ENCODE measurements at regions not wholly inside any gene's neighbourhood (a gene's known extent, or its start where the extent isn't known, plus 50 kb on each side); places are given as distances from the start of the nearest gene placed in this dataset.

DNA sequence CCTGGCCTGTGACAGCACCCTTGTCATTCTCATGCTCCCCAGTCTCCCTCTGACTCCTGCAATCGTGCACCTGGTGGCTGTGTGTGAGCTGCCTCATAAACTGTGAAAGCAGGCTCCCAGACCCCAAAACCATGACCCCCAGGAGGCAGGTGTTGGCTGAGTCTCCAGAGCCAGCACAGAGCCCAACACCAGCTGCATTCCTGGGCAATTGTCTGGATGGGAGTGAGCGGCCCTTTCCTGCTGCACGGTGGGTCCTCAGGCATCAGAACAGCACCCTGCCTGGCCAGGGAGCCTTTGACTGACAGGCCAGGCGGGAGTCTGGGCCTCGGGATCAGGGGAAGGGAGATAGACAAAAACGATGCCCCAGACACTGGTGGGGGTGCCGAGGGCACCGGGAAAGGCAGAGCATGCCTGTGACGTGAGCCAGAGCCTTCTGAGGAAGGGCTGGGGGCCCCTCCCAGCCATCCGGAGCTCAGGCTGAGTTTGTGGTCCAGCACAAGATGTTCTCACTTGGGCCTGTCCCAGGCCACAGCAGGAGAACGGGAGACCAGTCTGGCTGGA, 135.1 kb upstream of the GPC1 start:
- DNase-seq = no peak

DNA sequence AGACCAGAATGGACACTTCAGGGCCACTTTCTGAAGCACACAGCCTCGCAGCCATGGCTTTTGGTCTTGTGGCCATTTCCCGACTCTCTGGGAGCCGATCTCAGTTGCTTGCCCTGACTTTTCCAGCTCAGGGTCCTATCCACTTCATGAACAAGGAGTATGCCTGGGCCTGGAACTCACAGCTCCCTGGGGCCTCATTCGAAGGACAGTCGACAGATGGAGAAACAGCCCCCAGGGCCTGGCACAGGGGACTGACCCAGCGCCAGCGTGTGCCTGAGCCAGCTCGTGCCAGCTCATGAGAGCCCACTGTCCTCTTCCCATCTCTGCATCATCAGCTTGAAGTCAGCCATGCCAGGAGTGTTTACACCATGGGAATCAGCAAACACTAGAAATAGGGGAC, 134.6 kb upstream of the GPC1 start:
- DNase-seq = no peak

DNA sequence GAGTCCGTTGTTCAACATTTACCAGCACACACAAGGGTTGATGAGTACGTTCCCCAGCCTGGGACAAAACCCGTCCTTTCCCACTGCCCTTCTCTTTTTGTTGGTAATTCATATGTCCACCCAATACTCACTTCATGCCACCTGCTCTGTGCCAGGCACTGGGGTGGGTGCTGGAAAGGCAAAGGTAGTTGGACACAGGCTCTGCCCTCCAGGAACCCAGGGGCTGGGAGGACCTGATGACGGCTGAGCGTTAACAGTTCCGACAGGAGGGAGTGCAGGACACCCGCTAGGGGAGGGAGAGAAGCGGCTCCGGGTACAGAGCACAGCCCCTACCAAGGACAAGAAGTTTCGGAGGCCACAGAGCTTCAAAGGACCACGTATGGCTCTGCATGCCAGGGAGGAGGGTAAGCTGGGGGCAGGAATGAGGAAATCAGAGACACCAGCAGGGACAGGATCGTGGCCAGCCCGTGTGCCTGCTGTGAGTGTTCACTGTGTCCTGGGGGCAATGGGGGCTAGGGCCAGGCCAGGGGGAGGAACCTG, 134.1 kb upstream of the GPC1 start:
- no peak for DNase-seq

DNA sequence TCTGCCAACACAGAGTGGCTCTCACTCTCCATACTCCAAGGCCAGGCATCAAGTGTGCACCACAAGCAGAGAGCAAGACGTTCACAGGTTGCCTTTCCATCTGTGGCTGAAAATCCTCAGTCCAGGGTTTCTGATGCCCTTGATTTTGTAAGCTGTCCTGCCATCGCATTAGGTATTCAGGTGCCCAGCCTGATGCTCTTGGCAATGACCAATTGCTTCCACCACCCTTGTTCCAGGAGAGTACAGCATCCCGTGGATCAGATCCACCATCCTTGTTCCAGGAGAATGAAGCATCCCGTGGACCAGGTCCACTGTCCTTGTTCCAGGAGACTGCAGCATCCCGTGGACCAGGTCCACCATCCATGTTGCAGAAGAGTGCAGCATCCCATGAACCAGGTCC, 133.4 kb upstream of the GPC1 start:
- DNase-seq = no peak

DNA sequence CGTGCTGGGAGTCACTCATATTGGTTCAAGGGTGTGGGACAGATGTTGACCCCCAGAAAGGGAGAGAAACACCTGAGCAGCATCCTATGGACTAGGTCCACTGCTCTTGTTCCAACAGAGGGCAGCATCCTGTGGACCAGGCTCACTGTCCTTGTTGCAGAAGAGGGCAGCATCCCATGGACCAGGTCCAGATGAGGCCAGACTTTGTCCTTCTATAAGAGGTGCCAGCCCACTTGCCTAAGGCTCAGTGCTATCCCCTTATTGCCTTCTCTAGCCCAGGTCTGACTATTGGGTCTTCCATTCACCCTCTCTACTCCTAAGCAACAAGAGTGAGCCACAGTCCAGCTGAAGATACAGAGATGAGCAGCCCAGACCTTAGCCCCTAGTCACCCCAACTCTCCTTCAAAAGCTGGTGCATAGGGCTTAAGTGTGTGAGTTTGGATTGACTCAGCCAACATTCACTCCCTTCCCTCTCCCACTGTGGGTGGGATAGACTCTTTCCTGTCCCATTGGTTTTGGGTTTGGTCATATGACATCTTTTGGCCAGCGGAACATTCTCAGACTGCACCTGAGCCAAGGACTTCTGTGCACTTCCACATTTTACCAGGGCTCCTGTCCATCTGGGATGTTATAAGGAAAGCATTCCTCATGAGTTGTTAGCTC, 132.4 kb upstream of the GPC1 start:
- no peak for DNase-seq

DNA sequence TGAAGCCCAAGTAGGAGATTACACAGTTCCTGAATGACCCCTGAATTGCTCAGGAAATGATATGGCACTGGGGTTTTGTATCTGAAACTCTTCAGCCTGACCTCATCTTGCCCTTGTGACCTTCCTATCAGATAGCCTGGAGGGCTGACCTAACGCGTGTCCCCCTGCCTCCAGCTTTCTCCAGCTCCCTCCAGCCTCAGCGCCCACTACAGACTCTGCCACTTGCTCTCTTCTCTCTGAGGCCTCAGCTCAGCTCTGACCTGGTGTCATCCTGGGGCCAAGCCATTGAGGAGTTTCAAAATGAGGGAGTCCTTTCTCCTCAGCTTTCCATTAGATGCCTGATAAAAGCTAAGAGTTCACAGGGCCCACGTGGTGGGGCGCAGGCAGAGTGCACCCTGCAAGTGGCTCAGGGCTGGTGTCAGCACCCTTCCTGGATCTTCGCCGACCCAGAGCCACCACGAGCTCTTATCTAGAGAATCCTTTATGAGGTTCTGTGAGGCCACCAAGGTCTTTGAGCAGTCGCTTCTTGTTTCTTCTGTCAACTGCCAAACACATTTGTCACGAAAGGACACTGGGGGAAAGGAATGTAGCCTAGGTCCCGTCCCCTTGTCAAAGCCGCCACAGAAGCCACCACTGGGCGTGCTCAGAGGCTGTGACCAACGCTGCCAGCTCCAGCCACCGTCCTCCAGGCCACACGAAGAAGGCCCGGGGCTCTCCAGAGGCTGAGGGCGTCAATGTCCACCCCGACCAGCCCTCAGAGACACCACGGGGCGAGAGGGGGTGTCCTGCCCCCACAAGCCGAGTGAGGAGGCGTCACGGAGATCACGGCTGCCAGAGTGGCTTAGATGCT, 131.3 kb upstream of the GPC1 start:
- DNase-seq = no peak

DNA sequence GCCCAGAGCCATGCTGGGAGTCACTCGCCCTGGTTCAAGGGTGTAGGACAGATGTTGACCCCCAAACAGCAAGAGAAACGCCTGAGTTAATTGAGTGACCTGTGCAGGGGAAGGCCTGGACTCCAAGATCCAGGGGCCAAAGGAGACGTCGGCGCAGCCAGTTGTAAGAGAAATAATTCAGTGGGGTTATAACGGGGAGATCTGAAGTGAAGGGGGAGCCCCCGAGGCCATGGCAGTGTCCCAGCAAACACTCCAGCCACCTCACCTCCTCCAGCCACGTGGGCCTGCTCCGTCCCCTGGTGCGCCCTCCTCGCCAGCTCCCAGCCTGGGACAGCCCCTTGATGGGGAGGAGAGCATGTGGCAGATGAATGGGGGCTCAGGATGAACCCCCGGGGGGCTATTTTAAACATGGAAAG, 130.7 kb upstream of the GPC1 start:
- no peak for DNase-seq

DNA sequence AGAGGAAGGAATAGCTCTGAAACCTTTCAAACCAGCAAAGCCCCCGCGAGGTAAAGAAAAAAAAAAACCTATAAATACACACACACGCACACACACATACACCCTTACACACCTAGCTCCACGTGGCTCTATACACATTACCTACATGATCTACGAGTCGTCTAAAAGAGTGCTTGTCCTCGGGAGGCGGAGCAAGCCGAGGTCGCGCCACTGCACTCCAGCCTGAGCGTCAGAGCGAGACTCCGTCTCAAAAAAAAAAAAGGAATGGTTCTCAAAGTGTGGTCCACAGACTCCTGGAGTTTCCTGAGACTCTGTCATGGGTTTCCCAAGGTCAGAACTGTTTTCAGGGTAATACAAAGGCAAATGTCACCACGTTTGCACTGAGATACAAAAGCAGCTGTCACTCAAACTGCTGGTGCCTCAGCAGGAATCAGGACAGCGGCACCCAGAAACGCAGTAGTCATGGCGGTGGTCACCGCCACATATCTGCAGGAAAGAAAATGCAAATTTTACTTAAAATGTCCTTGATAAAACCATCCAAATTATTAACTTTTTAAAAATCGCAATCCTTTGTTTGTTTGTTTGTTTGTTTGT, 130.0 kb upstream of the GPC1 start:
- no peak for DNase-seq

DNA sequence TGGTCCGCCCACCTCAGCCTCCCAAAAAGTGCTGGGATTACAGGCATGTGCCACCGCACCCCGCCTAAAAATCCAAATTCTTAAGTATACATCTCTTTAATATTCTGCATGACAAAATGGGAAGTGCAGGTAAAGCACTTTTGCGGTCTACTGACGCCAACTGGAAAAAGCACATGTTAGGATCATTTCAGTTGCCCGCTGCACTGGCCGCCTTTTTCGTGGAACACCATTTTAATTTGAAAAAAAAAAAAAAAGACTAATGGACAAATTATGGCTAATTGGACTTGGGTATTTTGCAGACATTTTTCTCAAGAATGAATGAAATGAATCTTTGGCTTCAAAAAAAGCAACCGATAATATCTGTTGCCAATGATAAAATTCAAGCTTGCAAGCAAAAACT, 129.3 kb upstream of the GPC1 start:
- DNase-seq = no peak

DNA sequence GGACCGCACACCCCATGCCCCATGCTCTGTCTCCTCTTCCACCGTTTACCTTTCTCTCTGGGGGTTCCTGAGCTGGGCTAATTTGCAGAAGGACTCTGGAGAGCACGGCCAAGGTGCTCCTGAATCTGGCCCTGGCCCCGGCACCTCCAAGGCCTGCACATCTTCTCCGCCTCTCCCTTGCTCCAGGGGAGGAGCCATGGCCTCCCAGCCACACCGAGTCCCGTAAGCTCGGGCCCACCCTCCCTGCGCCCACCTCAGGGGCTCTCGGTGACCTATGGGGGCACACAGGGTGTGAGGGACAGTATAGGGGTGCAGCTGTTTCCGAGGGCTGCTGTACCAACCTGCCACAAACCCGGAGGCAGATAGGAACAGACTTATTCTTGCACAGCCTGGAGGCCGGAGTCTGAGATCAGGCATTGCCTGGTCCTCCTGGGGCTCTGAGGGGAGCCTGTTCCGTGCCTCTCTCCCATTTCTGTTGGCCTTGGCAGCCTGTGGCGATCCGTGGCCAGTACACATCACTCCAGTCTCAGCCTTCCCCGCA, 127.3 kb upstream of the GPC1 start:
- no peak for DNase-seq

DNA sequence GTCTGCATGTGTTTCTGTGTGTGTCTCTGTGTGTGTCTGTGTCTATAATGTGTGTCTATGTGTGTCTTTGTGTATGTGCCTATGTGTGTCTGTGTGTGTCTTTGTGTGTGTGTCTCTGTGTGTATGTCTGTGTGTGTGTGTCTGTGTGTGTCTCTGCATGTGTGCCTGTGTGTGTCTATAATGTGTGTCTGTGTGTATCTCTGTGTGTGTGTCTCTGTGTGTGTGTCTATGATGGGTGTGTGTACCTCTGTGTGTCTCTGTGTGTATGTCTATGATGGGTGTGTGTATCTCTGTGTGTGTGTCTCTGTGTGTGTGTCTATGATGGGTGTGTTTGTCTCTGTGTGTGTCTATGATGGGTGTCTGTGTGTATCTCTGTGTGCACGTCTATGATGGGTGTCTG, 126.2 kb upstream of the GPC1 start:
- no peak for DNase-seq

DNA sequence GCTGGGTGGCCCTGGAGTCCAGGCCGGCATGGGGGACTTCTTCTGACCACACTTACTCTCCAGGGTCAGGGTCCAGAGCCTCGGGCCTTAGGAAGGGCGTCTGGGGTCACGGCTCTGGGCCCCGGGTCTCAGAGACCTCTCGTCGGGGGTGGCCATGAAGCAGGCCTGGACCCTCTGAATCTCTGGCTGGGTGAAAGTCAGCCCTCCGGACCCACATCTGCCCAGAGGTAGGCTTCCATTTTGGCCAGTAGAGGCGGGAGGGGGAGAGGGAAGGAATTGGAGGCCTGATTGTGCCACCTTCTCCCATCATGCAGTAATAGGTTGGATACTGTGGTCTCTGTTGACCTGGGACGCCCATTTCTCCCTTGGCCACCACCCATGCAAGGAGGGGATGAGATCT, 125.3 kb upstream of the GPC1 start:
- DNase-seq = no peak

DNA sequence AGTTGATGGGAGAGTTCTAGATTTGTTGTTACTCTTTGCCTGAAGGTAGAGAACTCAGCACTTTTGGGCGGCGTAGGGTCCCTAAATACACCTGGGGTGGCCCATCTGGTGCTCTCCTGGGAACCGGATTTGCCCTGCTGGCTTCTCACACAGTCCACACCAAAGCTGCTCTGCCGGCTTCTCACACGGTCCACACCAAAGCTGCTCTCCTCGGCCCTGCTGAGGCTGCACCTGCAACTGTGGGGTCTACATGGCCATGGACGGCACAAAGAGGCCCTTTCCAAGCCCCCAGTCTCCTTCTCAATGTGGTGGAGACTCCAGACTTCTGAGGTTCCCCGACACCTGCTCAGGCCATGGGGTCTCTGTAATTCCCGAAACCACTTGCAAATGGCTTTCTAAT, 124.8 kb upstream of the GPC1 start:
- no peak for DNase-seq

DNA sequence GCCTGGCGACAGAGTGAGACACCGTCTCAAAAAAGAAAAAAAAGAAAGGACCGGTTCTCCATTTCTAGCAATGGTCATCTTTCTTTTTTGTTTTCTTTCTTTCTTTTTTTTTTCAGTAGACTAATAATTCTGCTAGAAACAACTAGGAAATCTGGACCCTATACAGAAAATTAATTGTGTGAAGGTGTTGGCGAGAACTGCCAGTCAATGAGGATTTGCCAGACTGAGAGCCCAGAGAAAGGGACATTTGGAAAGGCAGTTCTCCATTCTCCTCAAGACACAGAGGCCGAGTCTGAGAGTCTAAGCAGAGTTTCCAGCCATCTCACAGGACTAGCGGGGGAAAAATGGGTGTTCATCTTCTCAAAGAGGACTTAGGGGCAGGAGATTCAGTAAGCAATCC, 123.6 kb upstream of the GPC1 start:
- no peak for DNase-seq

DNA sequence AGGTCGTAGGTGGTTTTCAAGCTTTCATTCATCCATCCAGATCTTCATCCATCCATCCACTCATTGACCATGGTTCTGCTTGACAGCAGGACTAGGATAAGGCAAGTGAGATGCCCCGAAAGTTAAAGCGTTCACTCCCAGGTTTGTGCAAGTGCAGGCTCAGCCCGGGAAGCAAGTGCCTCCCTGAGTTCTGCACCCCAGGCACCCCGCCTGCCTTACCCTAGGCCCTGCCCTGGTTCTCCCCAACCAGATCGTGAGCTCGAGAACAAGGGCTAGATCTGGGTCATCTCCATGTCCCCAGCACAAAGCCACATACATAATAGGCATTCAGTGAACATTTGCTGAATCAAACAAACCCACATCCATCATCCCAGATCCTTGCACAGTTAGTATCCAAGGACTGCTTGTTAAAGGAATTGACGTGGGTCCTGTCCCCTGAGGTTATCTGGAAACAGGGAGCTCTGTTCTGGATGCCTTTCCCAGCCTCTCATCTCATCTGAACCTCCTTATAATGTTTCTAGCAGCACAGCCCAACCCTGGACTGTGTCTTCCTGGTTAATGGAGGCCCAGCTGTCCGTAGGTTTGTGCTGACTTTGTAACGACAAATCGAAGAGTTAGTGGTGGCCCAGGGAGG, 116.1 kb upstream of the GPC1 start:
- no peak for DNase-seq

DNA sequence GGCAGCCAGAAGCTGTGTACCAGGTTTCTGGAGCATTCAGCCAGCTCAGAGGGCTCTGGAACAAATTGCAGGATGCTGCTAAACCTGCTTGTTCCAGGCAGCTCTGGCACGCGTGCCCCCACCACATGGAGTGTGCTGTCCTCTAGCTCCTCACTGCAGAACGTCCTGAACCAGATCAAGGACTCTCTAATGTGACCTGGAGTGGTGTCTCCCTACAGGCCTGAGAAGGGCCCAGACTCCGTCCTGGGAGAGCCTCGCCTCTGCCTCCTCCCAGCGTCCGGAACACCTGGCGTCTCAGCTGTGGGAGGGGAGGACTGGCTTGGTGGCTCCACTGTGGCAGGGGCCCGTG, 115.6 kb upstream of the GPC1 start:
- no peak for DNase-seq

DNA sequence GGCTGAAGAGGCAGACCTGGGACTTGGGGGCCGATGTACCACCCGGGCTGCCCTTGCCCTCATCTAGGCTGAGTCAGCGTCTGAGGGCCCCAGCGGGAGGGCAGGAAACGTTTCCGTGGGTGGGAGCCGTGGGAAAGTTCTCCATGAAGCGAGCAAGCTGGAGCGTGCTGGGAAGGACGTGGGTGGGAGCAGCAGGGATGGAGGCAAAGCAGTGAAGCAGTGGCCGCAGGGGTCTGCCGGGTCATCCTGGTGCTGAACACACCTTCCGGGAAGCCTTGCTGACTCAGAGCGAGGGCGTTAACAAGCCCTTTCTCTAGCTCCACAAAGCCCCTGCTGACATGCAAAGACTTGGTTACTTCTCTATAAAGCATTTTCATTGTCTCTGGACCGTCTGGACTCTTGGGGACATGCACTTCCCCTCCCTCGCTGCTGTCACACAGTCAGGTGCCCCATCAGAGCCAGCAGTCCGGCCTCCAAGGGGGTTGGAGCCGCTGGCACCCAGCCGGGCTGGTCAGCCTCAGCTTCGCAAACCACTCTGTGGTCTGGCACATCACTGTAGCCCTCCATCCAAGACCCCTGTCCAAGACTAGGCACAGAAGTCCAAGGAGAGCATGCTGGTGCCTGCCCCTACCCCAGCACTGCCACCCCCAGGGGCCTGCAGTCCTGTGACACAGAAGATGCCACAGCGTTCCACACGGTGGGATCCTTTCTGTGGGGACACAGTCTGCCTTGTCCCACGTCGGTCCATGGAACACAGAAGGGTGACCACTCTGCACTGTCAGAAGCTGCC, 115.1 kb upstream of the GPC1 start:
- DNase-seq = no peak

DNA sequence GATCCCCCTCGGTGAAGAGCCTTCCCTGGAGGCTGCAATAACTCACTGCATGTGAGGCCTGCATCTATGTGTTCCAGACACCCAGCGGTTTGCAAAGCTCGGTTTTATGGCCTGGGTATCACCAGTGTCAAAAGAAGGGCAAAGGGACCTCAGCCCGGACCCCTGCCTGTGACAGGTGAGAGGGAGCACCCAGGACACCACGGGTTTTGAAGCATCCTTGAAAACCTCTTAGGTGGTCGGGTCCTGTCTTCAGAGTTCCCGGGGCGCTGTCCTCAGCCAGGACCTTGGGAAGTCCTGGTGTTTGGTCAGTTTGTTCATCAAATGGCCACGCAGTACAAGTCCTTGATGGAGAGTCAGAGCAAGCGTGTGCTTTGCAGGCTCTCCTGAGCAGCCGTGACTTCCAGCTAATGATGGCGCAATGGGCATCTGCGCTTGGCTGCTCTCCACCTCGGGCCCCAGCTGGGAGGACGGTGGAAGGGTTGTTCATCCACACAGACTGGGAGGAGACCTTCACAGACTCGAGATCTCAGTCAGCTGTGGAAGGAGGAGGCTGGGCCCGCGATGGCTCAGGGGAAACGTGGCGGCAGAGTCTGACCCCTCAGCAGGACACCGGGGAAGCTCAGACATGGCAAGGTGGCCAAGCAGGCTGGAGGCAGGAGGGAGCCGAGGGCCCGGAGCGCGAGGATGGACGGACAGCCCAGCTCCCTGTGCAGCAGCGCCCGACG, 113.1 kb upstream of the GPC1 start:
- no peak for DNase-seq

DNA sequence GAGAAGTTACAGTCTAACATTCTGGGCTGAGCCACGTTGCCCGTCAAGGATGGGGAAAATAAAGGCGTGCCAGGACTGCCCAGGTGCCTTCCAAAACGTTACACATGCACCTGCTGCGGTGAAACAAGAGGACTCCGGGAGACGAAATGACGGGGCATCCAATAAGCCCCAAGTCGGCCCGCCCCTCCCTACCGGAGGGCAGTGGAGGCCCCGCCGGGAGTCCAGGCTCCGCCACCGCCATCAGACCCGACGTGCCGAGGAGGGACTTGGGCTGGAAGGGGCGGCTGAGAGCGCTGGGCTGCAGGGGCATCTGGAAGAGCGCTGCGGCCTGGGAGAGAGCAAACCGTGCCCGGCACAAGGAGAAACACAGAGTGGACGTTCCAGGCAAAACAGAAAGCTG, 112.5 kb upstream of the GPC1 start:
- no peak for DNase-seq

DNA sequence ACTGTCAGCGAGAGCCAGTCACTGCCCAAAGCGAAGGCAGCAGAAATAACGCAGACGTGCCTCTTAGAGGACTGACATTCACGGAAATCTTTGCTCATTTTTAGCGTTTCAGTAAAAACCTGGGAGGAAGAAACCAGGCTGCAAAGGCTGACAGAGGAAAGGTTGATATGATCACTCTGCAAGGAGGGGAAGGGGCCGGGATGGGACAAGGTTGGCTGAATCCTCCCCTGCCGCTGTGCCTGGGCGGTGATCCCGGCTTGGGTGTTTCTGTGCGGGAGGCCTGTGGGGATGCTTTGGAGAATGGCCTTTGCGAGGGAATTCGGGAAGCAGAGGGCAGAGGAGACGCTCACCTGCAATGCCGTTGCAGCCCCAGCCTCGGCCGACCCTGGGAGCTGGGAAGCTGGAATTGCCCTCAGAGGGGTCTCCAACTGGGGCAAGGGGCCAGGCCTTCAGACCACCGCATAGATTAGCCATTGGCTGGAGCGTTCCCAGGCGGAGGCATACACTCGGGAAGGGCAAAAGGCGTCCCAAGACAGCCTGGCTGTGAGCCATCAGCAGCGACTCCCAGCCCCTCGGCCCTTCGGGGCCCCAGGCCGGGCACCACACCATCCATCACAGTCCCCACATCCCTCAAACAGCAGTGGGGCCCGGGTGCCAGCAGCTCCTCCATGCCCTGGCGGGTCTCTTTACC, 111.7 kb upstream of the GPC1 start:
- no peak for DNase-seq
